HL-60 (cell line): ENCODE measurements at regions not wholly inside any gene's neighbourhood (a gene's known extent, or its start where the extent isn't known, plus 50 kb on each side); places are given as distances from the start of the nearest gene placed in this dataset.

Source experiments
- DNase-seq, 2 experiments: peaks; one replicate each; pipeline ENCODE4 v3.0.0-alpha.2; 2010 to 2020; ENCODE audit warnings: low read depth in 1 of 2, low spot score in 1 of 2
- H3K27ac ChIP-seq: fragments of 250-450 bp; sonication (Bioruptor Pico); replicated peaks from 2 replicates; pipeline ENCODE4 v1.5.1; 2020; ENCODE audit warnings: mild to moderate bottlenecking, moderate library complexity
- H3K27me3 ChIP-seq: fragments of 250-450 bp; sonication (Bioruptor Pico); 2 replicates; pipeline ENCODE4 v1.5.1; 2021; ENCODE audit warnings: mild to moderate bottlenecking, moderate library complexity; ENCODE audit not compliant: insufficient read depth, poor library complexity, severe bottlenecking
- H3K4me3 ChIP-seq: replicated peaks from 2 replicates; pipeline ENCODE4 v1.5.1; 2011; ENCODE audit warnings: mild to moderate bottlenecking, control low read depth, low read length; ENCODE audit not compliant: insufficient read depth
- CTCF ChIP-seq: IDR thresholded peaks from one replicate; pipeline ENCODE4 v1.5.1; 2011; ENCODE audit warnings: low read length, control low read depth, inconsistent platforms; ENCODE audit not compliant: insufficient read depth
- GABPA ChIP-seq: IDR thresholded peaks from 2 replicates; pipeline ENCODE4 v1.6.1; 2012; ENCODE audit warnings: low read depth
- POLR2AphosphoS5 ChIP-seq: IDR thresholded peaks from 2 replicates; pipeline ENCODE4 v1.6.1; 2012; ENCODE audit warnings: low read depth
- SPI1 ChIP-seq: IDR thresholded peaks from 2 replicates; pipeline ENCODE4 v1.6.1; 2012; ENCODE audit warnings: low read depth, mild to moderate bottlenecking, borderline replicate concordance
- TF ChIP-seq, protein P1 (sequence below): IDR thresholded peaks from 2 replicates; pipeline ENCODE4 v1.6.1; 2012; ENCODE audit warnings: low read depth; ENCODE audit not compliant: insufficient replicate concordance

GRCh38 chr9:89866701-89867100, 261.9 kb downstream of the GADD45G start:
- Histone ChIP-seq H3K4me3 (no peak overlapping the region), H3K27ac (no peak overlapping the region), H3K27me3 (no peaks in the 10 kb centered on the region)
- no peak for TF ChIP-seq SPI1
- TF ChIP-seq CTCF = no peak
- no peak for TF ChIP-seq GABPA
- TF ChIP-seq POLR2AphosphoS5 = no peak
- TF ChIP-seq, protein P1, sequence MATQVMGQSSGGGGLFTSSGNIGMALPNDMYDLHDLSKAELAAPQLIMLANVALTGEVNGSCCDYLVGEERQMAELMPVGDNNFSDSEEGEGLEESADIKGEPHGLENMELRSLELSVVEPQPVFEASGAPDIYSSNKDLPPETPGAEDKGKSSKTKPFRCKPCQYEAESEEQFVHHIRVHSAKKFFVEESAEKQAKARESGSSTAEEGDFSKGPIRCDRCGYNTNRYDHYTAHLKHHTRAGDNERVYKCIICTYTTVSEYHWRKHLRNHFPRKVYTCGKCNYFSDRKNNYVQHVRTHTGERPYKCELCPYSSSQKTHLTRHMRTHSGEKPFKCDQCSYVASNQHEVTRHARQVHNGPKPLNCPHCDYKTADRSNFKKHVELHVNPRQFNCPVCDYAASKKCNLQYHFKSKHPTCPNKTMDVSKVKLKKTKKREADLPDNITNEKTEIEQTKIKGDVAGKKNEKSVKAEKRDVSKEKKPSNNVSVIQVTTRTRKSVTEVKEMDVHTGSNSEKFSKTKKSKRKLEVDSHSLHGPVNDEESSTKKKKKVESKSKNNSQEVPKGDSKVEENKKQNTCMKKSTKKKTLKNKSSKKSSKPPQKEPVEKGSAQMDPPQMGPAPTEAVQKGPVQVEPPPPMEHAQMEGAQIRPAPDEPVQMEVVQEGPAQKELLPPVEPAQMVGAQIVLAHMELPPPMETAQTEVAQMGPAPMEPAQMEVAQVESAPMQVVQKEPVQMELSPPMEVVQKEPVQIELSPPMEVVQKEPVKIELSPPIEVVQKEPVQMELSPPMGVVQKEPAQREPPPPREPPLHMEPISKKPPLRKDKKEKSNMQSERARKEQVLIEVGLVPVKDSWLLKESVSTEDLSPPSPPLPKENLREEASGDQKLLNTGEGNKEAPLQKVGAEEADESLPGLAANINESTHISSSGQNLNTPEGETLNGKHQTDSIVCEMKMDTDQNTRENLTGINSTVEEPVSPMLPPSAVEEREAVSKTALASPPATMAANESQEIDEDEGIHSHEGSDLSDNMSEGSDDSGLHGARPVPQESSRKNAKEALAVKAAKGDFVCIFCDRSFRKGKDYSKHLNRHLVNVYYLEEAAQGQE = no peak
- no peak for DNase-seq

- no peak overlapping the region for H3K27ac ChIP-seq
- TF ChIP-seq SPI1 (no peak), GABPA (no peak), POLR2AphosphoS5 (no peak), CTCF (no peak)
- no peak overlapping the region for H3K4me3 ChIP-seq
- no peaks in the 10 kb centered on the region for H3K27me3 ChIP-seq
- no peak for DNase-seq
Measured at GRCh38 chr9:89868100-89868499, 263.3 kb downstream of the GADD45G start.

DNA sequence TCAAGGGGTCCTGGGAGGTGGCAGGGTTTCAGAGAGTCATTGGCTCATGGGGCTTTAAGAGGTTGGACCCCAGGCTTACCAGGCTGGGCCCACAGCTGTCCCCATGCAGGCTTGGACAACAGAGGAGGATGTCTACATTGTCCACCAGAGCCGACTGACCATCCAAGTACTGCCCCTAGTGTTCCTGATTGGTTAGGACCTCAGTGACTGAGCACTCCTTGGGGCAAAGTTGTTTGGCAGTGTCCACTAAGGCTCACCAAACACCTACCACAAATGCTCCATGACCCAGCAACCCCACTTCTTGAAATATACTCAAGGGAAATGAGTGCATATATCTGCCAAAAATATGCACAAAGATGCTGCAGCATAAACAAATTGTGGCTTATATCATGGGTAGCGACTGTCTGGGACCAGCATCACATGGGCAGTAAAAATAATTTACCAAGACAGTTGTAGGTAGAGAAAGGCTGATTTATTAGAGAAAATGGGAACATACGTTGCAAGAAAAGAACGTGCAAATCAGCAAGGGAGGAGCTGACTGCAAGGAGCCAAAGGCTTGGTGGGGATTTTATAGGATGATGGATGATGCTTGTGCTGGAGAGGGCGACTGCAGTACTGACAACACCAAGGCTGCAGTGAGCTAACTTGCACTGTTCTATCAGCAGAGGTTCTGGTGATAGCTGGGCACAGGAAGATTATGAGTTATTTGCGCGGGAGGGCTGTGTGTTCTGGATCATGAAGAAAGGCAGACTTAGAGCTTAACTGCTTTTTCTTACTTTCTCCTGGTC, 265.2 kb downstream of the GADD45G start:
- no peak overlapping the region for H3K27ac ChIP-seq
- no peak for DNase-seq
- no peaks in the 10 kb centered on the region for H3K27me3 ChIP-seq
- TF ChIP-seq, protein P1 = no peak
- TF ChIP-seq POLR2AphosphoS5 (no peak), GABPA (no peak)
- H3K4me3 ChIP-seq = no peak overlapping the region

GRCh38 chr9:89871871-89872331, 267.1 kb downstream of the GADD45G start:
- H3K27me3 ChIP-seq = no peaks in the 10 kb centered on the region
- no peak overlapping the region for H3K4me3 ChIP-seq
- H3K27ac ChIP-seq = no peak overlapping the region
- TF ChIP-seq GABPA (no peak), SPI1 (no peak), POLR2AphosphoS5 (no peak), CTCF (no peak)
- TF ChIP-seq, protein P1 = no peak
- no peak for DNase-seq
